ENCODE measurements at regions not wholly inside any gene's neighbourhood (a gene's known extent, or its start where the extent isn't known, plus 50 kb on each side); places are given as distances from the start of the nearest gene placed in this dataset.
"Not testable (repeated sequence)": the region's sequence is repeated elsewhere in the genome, so short reads cannot be mapped to it uniquely, and the experiment has no call there.

DNA sequence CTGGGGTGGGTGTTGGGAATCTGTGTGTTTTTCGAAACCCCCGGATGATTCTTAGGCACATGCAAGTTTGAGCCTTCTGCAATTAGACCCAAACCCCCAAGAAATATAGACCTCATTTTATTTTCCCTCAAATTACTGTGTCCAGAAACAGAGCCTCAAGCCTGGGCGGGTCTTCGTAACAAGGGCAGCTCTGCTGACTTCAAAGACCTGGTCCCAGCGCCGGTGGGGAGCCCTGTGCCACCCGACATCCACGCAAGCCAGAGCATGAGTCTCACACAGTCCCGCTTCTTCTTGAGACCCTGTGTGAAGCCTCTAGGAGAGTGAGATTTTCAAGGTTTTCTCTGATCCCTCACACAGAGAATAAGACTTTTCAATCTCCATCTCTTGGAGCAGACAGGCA, 397.3 kb downstream of the RPS6KC1 start:
- no peak overlapping the region for H3K4me3 ChIP-seq (replicated peaks; ENCODE audit: low read depth, low read length)
- no peak for DNase-seq (ENCODE audit: extremely low read depth, low read depth)
- TF ChIP-seq, protein P1, sequence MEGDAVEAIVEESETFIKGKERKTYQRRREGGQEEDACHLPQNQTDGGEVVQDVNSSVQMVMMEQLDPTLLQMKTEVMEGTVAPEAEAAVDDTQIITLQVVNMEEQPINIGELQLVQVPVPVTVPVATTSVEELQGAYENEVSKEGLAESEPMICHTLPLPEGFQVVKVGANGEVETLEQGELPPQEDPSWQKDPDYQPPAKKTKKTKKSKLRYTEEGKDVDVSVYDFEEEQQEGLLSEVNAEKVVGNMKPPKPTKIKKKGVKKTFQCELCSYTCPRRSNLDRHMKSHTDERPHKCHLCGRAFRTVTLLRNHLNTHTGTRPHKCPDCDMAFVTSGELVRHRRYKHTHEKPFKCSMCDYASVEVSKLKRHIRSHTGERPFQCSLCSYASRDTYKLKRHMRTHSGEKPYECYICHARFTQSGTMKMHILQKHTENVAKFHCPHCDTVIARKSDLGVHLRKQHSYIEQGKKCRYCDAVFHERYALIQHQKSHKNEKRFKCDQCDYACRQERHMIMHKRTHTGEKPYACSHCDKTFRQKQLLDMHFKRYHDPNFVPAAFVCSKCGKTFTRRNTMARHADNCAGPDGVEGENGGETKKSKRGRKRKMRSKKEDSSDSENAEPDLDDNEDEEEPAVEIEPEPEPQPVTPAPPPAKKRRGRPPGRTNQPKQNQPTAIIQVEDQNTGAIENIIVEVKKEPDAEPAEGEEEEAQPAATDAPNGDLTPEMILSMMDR (IDR thresholded peaks at IDR 0.05; ENCODE audit: low read depth, low read length, missing control alignments), result no peak

DNA sequence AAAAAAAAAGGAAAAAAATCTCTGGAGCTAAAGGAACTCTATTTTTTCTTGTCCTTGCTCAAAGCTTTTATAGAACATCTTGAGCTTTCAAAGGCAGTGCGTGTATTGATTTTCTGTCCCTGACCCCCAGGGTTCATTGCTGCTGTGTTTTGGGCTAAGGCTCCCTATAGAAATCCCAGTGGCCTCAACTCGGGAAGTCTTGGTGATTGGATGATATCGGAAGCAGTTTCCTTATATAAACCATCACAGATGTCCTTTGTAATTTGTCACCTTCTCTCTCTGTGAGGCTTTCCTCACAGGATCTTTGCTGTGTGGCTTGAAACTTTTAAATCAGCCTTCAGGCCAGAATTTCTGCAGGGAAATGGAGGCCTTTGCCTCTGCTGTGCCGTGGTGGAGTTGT, 397.7 kb downstream of the RPS6KC1 start:
- TF ChIP-seq, protein P1 (IDR thresholded peaks at IDR 0.05; ENCODE audit: low read depth, low read length, missing control alignments), result no peak
- no peak for DNase-seq (ENCODE audit: extremely low read depth, low read depth)
- no peak overlapping the region for H3K4me3 ChIP-seq (replicated peaks; ENCODE audit: low read depth, low read length)

DNA sequence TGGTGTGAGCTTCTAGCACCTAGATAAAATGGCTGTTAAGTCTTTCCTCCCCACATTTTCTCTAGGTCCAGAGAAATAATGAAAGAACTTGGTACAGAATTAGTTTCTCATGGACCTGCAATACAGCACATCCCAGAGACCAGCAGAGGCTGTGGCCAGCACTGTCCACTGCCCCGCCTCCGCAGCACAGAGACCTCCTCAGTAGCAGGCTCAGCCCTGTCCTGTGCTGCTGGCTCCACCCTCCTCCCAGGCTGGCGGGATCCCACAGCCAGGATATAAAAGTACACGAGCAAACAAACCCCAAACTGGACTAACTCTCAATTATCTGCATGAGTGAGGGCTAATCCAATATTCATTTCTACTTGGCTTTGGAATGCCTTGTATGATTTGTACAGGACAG, 401.5 kb downstream of the RPS6KC1 start:
- H3K4me3 ChIP-seq (replicated peaks; ENCODE audit: low read depth, low read length), result no peak overlapping the region
- no peak for DNase-seq (ENCODE audit: extremely low read depth, low read depth)
- TF ChIP-seq, protein P1 (IDR thresholded peaks at IDR 0.05; ENCODE audit: low read depth, low read length, missing control alignments), result no peak

DNA sequence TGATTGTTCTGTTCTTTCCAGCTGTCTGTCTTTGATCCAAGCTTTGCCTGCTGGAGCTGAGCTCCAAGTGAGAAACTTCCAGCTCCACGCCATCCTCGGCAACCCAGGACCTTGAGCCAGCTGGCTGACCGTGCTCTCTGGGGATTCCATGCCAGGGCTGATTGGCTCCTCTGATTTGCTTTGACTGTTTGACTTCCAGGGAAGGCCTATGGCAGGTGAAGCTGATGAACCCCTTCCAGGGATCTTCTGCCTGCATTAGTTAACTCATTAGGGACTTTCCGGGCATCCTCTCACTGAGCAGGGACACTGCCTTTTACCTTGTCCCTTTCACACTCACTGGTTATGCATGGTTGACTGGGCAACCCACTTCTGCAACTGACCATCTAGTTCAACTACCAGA, 406.1 kb downstream of the RPS6KC1 start:
- DNase-seq (ENCODE audit: extremely low read depth, low read depth), result no peak
- TF ChIP-seq, protein P1 (IDR thresholded peaks at IDR 0.05; ENCODE audit: low read depth, low read length, missing control alignments), result no peak
- H3K4me3 ChIP-seq (replicated peaks; ENCODE audit: low read depth, low read length), result no peak overlapping the region

DNA sequence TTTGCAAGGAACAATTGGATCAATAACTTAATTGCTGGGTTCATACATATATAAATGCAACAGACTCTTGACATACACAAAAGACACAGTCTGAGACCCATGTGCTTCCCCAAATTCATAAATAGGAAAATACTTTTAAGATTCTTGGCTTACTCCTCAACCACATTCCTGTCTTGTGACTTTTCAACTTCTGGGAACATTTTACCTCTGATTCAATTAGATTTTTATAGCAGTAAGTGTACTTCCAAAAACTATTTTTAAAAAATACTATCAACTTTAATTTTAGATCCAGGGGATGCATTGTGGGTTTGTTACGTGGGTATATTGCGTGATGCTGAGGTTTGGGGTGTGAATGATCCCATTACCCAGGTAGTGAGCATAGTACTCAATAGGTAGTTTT, 406.7 kb downstream of the RPS6KC1 start:
- TF ChIP-seq, protein P1 (IDR thresholded peaks at IDR 0.05; ENCODE audit: low read depth, low read length, missing control alignments), result no peak
- DNase-seq (ENCODE audit: extremely low read depth, low read depth), result no peak

DNA sequence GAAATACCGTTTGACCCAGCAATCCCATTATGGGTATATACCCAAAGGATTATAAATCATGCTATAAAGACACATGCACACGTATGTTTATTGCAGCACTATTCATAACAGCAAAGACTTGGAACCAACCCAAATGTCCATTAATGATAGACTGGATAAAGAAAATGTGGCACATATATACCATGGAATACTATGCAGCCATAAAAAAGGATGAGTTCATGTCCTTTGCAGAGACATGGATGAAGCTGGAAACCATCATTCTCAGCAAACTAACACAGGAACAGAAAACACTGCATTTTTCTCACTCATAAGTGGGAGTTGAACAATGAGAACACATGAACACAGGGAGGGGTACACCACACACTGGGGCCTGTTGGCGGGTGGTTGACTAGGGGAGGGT, 411.3 kb downstream of the RPS6KC1 start:
- H3K4me3 ChIP-seq (replicated peaks; ENCODE audit: low read depth, low read length), result not testable (repeated sequence)

More for the DNA sequence above, 406.7 kb downstream of the RPS6KC1 start:
- no peak overlapping the region for H3K4me3 ChIP-seq (replicated peaks; ENCODE audit: low read depth, low read length)

DNA sequence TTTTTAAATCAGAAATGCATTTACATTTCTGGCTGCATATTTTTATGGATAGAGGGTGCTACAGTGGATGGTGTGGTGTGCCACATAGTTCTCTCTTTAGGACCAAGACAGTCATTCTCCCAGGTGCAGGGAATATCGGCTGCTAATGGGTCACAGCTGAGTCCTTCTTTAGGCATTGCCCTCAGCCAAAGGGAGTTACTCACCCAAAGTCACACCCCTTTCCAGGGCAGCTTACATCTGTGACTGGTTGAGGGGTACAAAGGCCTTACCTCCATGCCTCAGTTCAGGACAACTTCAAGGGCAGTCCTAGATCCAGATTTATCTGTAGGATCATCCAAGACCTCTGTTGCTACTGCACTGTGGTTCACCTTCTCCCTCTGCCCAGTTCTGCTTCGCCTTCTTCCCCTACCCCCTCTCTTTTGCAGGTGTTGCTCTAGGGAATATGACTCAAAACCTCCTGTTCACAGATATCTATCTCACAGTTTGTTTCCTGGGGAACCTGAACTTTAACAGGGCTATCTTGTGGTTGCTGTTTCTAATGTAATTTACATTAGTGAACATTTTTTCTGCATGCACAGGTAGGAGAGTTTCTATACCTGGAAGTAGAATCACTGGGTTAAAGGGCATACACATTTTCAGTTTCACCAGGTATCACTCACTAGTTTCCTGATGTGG, 413.9 kb downstream of the RPS6KC1 start:
- TF ChIP-seq, protein P1 (IDR thresholded peaks at IDR 0.05; ENCODE audit: low read depth, low read length, missing control alignments), result no peak
- no peak for DNase-seq (ENCODE audit: extremely low read depth, low read depth)
- H3K4me3 ChIP-seq (replicated peaks; ENCODE audit: low read depth, low read length), result no peak overlapping the region

More for the DNA sequence above, 411.3 kb downstream of the RPS6KC1 start:
- not testable (repeated sequence) for DNase-seq (ENCODE audit: extremely low read depth, low read depth)
